ENCODE measurements at regions not wholly inside any gene's neighbourhood (a gene's known extent, or its start where the extent isn't known, plus 50 kb on each side); places are given as distances from the start of the nearest gene placed in this dataset.
"Not testable (repeated sequence)": the region's sequence is repeated elsewhere in the genome, so short reads cannot be mapped to it uniquely, and the experiment has no call there.

DNA sequence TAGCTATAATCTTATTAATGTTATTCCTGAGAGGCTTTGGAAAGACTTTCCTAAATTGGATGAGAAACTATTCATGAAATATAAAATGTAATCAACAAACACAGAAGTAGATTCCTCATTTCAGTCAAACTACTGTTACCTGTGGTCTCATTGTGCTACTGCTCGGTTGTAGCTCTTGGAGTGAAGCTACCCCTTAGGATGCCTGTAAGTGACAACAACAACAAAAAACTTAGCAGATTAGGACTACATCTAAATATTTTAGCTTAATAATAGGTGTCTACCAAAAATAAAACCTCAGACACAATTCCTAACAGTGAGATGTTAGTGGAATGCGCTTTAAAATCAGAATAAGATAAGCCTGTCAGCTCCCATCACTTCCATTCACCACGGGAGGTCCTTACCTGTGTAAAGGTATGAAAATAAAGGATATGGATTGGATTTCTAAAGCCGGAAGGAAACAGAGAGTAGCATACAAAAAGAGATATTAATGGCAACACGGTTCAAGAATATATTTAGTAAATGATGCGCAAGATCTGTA, 369.2 kb downstream of the OSTF1 start:
- no peak for DNase-seq (ENCODE audit: low read depth)

DNA sequence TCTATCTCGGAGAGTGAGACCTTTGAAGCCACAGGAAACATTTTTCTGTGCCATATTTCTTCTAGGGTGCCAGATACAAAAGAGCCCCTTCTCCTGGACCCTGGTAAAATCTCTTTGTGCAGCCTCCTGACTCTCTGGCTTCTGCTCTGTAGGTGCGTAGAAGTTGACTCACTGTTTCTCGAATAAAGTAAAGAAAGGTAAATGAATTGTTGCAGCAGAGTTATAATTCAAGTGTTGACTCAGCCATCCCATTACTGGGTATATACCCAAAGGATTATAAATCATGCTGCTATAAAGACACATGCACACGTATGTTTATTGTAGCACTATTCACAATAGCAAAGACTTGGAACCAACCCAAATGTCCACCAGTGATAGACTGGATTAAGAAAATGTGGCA, 371.0 kb downstream of the OSTF1 start:
- not testable (repeated sequence) for DNase-seq (ENCODE audit: low read depth)

DNA sequence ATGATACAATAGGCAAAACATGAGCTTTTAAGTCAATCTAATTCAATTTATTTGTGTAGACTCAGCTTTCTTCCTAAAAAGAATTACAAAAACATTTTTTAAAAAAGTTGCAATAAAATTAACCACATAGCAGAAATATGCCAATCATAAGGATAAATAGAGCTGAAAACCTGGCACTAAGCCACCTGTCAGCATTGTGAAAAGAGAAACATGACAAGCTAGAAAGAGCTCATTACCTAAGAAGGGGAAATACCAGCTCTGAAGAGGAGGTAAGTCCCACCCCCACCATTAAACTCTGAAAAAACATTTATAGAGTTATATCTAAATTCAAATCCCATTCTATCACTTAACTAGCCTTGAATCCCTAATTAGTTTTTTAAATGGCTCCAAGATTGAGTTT, 372.9 kb downstream of the OSTF1 start:
- DNase-seq (ENCODE audit: low read depth) = no peak

DNA sequence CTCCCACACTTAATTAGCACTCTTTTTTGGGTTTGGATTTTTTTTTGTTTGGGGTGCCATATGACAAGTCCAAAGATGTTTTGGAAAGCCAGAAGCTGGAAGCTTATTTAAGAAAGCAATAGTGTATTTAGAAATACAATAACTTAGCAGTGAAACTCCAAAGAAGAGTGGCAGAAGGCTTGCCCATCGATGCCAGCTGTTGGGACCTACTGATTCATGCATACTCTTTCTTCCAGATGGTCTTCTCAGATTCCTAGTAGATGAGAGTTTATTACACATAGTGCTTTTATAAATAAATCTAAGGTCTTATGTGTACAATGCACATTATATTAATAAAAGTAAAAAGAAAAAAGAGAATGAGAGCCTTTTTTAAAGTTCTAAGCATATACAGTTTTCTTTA, 374.6 kb downstream of the OSTF1 start:
- DNase-seq (ENCODE audit: low read depth) = no peak

DNA sequence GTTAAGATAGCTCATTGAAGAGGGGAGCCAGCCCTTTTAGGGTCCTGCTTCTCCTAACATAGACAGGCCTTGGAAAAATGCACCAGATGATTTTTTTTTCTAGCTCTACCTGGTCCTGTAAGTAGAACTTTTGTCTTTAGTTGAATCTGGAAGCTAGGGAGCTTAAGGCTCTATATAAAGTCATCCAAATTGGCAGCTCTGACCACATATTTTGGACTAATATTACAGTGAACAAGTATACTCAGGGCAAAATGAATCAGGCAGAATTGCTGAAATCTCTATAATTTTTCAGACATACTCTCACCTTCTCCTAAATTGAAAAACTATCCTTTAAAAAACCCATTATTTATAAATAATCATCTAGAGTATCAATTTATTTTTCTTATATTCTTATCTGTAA, 375.6 kb downstream of the OSTF1 start:
- DNase-seq (ENCODE audit: low read depth) = no peak

DNA sequence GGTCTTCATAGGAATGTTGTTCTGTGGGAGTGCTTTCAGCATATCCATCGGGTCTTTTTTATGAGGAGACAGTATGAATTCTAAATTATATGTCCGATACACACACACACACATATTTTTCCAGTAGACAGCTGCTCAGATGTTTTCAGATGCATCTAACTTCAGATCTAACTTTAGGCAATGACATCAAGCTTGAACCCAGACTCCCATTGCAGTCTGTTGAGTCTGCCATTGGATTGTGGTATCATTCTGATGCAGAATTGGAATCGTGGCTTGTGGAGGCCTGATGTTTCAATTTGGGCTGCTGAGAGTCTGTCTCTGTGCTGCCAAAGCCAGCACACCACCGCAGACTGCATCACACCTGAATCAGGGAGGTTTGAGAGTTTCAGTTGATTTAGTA, 376.4 kb downstream of the OSTF1 start:
- no peak for DNase-seq (ENCODE audit: low read depth)

DNA sequence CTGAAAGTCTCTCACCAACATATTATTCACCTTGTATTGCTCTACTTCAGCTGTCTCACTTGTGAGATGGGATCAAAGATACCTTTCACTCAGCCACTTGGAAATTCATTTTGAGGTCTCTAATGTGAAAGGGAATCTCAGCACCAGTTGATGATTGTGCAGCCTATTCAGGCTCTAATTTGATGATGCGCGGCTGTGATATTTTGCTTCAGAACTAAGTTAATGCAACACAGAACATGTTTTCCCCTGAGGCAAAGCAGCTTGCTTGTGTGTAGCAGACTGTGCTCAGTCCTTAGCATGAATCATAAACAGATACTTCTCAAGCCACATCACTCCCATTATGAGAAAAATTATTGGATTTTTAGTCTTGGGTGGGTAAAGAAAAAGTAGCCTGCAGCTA, 378.8 kb downstream of the OSTF1 start:
- no peak for DNase-seq (ENCODE audit: low read depth)

DNA sequence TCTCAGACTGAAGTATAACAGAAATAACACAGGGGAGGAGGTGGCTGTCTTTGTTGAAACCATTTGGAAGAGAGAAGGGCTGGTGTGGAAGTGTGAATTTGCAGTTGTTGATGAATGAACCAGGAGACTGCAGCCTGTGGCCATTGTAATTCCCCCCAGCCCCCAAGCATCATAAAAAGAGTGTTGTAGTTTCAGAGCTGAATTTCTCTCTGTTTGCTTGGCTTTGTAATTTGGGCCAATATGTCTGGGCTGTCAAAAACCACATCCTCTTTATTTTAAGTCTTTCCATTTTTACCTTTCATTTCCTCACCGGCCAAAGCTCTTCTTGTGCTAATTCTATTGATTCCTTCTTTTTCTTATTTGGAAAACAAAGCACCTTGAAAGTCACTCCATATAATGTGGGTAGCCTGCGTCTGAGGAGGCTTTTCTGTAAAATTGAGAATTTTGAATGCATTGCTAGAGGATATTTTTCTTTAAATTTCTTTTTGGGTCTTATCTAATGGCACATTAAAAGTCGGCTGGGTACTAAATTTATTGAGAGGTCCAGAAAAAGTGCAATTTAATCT, 383.3 kb downstream of the OSTF1 start:
- no peak for DNase-seq (ENCODE audit: low read depth)

DNA sequence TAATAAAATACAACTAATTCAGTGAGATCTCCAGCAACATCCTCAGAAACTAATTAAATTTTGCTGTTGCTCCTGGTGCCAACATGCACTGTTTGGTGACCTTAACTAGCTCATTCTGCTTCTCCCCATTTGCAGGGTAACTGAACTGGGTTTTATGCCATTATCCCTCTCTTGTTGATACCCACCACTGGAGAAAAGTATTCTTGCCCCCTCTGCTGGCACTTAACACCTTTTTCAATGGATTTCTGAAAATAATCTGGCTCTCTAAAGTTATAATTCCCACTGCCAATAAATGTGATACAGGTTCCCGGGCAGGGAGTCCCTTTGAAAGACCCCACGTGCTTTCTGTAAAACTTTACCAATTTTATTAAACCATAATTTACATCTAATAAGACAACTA, 394.3 kb downstream of the OSTF1 start:
- DNase-seq (ENCODE audit: low read depth) = no peak

DNA sequence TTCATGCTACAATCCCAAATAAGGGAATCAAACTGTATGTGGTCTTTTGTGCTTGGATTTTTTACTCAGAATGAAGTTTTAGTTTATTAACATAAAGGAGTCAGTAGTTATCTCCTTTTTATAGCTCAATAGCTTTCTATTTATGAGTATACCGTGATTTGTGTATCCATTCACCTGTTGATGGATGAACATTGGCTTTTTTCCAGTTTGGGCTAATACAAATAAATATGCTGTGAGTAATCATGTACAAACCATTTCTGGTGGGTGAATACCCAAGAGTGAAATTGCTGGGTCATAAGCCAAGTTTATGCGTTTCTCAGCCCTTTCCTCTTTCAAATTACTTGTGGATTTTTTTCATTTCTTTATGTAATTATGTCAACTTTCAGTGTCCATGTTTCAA, 395.3 kb downstream of the OSTF1 start:
- DNase-seq (ENCODE audit: low read depth) = no peak

DNA sequence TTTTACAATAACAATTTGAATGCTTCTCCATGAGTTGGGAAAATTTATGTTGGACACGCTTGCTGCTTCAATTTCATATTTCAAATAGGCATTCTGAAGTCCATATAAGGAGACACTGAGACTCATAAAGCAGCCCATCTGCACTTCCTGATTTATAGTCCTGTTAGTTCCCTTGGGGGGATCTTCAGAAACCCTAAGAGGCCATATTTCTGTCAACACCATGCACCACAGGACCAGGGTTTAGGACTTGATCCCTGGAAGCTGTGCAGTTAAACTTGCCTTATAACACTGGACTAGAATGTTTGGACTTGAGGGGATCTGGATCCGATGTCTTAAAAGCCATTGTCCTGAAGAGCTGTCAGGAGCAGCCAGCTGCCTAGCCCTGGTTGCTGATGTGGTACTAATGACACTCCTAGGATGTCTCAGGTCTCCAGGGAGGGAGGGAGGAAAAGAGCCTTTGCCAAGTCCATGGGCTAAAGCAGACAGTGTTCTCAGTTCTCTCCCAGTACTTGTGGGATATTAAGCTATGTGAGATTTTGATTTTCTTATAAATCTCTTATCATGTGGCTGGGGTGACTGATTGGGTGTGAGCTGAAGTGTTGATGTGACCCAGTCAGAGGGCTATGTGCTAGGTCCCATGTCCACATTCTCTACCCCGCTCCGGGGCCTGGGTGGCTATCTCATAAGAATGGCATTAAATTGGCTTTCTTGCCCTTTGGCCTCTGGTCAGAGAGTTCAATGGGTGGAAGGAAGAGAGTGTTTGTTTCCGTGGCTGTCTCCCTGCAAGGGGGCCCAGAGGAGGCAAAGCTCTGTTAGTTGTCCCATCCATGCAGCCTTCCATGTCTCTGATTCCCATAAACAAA, 399.8 kb downstream of the OSTF1 start:
- no peak for DNase-seq (ENCODE audit: low read depth)

DNA sequence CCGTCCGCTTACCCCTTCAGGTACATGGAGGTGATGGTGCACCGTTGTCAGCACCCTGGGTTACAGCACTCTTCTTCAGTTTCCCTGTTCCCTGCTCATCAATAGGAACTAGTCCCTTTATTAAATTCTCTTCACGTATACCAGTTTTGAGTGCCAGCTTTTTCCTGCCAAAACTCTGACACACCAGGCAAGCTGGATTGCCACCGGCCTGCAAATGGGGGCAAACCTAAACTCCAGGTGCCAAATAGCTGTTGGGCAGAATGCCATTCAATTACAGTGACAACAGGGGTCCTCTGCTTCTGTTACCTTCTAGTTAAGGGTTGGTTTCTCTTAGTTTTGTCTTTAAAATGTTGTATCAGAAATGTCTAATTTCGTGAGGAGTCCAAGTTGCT, 400.4 kb downstream of the OSTF1 start:
- DNase-seq (ENCODE audit: low read depth) = no peak

DNA sequence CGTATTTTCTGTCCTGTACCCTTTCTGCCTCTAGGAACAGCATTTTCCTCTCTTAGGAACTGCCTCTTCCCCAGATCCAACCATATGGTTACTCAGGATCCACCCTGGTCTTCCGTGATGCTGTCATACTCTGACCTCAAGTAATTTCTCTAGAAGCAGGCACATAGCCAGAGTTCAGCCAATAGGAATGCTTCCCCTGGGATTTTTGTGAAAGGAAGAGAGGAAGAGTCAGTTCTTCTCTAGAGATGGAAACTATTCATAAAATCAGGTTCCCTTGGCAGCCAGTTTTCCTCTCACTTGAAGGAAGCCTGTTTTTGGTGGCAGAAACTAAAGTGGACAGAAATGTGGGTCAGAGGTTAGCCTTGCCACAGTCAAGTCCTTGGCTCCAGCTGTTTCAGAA, 400.1 kb upstream of the PCSK5 start:
- no peak for DNase-seq (ENCODE audit: low read depth)

DNA sequence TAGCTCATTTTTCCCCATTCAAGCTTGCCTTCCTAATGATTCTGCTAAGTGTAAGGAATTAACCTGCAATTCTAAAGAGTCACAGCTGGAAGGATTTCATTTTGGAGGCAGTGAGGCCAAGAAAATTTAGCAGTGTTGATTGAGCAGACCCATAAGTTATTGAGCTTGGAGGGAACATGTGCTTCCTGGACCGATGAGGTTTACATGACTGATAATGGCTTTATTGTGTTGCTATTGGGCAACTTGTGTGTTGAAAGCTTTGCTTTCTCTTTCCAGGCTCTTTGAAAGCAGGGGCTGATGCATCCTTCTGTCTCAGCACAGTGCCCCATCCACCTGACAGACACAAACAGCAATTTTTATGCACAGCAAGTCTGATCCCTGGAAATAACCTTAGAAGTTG, 398.9 kb upstream of the PCSK5 start:
- no peak for DNase-seq (ENCODE audit: low read depth)

DNA sequence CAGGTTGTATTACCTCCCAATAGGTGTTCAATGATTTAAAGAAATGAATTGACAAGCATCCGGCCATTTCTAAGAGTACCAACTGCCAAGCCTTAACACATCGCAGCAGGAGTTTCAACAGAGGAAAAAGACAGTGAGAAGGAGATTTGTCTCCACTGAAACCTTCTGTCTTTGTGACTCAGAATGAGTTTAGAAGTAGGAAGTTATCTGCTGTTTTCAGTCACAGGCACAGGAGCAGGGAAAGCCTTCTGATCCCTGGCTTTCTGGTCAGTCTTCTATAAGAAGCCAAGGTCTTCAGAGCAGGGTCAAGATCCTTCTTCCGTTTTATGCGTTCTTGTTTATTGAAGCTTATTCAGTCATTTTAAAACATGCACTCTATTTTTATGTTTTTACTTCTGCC, 390.7 kb upstream of the PCSK5 start:
- DNase-seq (ENCODE audit: low read depth) = no peak

DNA sequence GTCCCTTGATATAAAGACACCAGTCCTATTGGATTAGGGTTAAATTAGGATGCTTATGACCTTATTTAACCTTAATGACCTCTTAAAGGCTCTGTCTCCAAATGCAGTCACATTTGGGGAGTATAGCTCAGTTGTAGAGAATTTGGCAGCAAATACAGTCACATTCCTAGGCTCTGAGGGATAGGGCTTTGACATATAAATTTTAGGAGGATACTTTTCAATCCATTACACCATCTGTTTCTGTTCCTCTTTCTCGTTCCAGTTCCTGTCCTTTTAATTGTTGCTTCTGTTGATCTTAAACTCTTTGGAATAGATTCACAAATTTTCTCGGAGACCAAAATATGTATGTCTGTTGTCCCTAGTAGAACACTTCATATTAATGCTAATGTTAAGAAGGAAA, 390.0 kb upstream of the PCSK5 start:
- DNase-seq (ENCODE audit: low read depth) = no peak

DNA sequence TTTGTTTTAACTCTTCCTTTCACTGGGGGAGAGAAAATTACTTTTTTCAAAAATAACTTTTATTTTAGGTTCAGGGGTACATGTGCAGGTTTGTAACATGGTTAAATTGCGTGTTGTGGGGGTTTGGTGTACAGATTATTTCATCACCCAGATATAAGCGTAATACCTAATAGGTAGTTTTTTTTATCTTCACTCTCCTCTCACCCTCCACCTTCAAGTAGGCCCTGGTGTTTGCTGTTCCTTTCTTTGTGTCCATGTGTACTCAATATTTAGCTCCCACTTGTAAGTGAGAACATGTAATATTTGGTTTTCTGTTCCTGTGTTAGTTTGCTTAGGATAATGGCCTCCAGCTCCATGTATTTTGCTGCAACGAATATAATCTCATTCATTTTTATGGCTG, 389.5 kb upstream of the PCSK5 start:
- not testable (repeated sequence) for DNase-seq (ENCODE audit: low read depth)

DNA sequence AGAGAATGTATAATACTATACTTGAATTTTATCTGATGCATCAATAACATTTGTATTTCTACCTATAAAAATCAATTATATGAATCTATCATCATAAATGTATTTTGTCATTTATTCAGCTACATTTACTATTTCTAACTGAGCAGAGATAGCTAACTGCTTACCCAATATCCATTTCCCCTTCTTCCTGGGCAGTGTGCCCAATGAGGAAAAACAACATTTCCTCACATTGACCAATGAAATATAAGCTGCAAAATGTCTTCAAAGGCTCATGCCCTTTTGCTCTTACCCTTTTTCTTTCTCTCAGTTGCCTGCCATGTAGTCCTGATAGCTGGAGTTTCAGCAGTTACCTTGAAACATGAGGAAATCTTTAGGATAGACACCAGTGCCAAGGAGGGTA, 385.8 kb upstream of the PCSK5 start:
- DNase-seq (ENCODE audit: low read depth) = no peak

DNA sequence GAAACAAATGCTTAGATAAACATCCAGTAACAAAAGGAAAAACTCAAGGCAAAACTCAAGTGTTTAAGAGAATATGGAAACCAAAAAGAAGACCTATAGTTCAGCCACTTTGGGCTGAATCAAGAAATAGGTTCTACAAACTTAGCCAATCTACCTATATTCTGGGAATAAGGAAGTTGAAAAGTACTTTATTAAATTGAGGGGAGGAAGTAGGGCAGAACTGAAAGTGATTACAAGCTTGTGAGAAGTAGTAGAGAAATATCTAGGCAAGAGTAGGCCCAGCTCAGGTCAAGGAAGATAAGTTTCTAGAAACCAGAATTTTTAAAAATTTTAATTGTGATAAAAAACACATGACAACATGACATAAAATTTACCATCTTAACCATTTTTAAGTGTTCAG, 384.8 kb upstream of the PCSK5 start:
- no peak for DNase-seq (ENCODE audit: low read depth)

DNA sequence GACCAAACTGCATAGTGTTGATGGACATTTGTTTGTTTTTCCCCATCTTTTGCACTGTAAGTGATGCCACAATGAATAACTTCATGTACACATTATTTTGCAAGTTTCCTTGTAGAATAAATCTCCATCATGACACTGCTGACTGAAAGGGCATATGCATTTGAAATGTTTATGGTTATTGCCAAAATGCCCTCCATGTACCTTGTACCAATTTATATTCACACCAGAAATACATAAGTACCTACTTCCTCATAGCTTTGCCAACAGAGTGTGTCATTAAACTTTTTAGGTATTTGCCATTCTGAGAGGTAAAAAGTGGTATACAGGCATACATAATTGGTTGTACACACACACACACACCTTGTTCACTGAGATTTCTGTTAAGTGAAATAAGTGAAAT, 361.0 kb upstream of the PCSK5 start:
- DNase-seq (ENCODE audit: low read depth) = no peak

DNA sequence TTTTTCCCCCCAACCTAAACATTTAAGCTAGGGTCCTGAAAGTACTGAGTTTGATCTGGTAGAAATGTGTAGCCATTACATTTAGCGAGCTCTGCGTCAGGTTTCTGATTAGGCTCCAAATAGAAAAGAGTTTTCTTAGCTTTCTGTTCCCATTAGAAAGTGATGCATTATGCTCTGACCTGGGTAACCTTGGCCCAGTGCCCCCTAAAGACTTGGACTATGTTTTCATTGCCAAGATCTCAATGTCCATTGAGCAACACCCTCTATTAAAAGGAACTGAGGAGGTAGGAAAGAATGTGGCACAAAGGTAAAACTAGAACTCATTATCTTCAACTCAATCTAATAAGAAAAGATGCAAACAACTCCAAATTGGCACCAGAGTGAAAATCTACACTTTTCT, 358.9 kb upstream of the PCSK5 start:
- no peak for DNase-seq (ENCODE audit: low read depth)

DNA sequence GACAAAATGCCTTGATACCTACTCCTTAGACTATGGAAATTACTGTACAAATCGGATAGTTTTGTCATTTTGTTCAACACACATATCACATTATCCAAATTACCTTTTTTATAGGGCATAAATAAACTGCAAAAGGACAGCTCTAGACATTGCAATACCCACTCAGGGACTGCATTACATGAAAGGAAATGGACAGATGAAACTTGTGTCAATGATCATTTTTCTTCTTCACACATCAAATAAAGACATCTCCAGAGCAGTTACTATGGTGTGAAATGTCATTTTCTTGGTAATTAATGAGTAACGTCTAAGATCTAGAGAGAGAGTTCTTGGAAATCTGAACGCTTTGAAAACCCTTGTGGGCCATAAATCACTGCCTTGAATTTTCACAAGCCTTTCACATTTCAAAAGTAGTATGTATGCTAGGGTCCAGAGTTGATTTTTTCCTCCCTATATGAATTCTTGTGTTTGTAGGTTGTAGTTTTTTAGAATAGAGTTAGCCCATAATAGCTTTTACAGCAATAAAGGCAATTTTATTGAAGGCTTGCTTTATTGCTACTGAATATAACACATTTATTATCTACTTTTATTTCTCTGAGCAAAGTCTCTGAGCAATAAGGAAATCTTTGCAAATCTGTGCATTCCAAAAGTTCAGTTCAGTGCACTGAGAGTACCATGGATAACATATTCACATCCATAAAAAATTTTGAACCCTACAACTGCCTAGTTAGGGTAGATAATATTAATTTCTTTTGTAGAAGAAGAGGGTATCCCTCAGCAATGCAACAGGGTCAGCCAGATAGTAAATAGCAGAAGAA, 358.0 kb upstream of the PCSK5 start:
- DNase-seq (ENCODE audit: low read depth) = no peak

DNA sequence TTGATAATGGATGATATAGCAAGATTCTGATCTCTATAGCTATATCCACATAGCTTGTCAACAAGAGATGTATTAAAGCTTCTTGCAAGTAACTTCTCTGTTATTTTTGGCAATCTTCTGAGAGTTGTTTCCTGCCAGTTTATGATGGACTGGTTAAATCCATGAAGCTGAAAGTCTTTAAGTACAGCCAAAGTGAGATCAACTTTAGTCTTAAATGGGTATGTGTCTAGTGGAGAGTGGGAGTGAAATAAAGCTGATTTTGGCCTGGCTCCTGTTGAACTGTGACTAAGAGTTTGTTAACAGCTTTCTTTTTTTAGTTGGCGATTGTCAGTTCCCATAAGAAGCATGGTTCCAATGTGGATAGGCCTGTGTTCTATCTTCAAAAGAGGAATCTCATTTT, 350.9 kb upstream of the PCSK5 start:
- no peak for DNase-seq (ENCODE audit: low read depth)
